Inflammatory macrophage (primary cell): ENCODE measurements at regions not wholly inside any gene's neighbourhood (a gene's known extent, or its start where the extent isn't known, plus 50 kb on each side); places are given as distances from the start of the nearest gene placed in this dataset.
"Not testable (repeated sequence)": the region's sequence is repeated elsewhere in the genome, so short reads cannot be mapped to it uniquely, and the experiment has no call there.

Experiments used
- DNase-seq, 2 donors: peaks; one replicate each; pipeline ENCODE4 v3.0.0-alpha.2; 2020 to 2022

DNA sequence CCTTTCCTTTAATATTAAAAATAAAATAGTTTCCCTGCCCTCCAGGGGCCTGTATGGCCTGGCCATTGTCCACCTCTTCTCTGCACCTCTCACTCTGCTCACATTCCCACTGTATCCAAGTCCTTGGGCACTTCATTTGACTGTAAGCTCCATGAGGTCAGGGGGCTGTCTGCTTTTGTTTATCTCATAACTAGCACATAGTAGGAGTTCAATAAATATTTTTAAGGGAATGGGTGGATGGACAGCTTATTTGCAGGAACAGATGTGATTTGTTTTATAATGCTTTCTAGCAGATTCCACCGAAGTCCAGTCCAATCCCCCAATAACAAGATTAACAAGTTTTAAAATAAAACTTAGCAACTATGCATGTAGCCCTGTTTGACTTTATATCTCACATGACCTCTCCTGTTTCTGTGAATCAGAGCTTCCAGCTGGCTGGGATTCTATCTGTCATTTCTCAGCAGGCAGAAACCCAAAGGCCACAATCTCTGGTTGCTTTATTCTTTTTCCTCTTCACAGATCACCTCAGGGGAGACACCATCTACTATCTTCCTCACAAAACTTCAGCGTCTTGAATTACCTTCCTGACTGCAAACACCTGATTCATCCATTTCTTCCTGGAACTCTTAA, 123.0 kb upstream of the NR2F2 start:
- DNase-seq = no peak

DNA sequence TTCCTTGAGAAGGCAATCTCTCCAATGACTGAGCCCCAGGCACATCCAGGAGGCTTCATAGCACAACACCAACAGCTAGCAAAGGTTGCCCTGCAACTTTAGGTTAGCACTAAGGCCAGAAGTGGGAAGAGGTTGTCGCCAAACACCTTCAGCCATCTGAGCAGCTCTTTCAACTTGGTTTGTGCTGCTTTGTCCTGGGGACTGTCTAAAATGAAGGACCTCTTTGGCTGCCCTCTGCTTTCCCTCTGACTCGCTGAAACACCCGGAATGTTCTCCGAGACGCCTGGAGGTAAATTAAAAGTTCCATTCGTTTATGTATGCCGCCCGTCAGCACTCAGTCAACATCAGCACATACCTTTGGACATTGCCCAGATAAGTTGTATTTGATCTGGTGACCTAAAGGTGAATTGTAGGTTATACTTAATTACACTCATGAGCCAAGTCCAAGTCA, 121.2 kb upstream of the NR2F2 start:
- DNase-seq = no peak

- DNase-seq = no peak
These were observed 117.5 kb upstream of the NR2F2 start for GRCh38 chr15:96213045-96213444.

- no peak for DNase-seq
These were observed 116.6 kb upstream of the NR2F2 start for GRCh38 chr15:96213896-96214295.

- not testable (repeated sequence) for DNase-seq
These were observed 114.0 kb upstream of the NR2F2 start for GRCh38 chr15:96216481-96216880.

GRCh38 chr15:96217983-96218382, 112.5 kb upstream of the NR2F2 start:
- no peak for DNase-seq

DNA sequence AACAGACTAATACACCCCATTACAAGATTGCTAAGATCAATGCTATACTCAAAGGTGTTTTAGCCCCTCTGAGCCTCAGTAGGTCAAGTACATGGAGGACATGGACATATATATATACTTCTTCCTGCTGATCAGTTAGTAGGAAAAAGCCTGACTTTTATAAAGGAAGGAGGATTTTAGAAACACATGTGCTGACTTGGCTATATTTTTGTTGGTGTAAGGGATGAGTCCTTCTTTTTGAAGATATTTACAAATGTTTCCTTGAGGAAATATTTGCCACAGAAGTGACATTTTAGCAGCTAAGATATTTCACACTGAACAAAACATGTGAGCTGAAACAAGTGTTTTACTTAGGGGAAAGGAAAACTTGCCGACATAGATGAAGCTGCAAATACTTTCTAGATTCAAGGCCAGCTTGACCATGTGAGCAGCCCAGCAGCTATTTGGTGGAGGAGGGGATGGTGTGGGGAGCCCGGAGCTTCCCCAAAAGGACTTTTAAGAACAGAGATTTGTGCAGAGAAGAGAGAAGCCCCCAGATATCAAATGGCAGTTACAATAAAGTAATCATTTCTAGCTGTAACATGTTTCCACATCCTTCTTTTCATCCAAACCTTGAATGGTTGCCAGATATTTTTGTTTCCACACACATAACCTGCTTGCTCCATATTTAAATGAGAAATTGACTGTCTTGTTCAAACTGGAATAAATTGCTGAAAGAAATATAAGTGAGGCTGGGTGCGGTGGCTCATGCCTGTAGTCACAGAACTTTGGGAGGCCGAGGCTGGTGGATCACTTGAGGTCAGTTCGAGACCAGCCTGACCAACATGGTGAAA, 111.7 kb upstream of the NR2F2 start:
- DNase-seq = no peak

DNA sequence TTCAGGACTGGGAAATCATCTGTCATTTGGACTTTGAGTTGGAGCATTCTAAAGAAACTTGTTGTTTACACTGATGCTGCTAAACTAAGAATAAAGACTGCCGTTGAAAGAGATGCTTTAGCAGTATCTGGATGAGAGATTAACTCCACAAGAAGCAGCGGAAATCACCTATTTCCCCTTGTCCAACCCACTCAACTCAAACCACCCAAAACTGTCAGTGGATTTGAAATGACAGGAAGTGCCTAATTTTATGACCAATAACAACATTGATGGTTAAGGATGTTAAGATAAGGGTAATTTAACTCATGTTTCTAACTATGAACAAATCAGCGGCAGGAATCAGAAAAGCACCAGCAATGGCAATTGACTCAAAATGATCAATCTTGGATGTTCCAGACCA, 110.8 kb upstream of the NR2F2 start:
- DNase-seq = no peak

GRCh38 chr15:96220657-96221056, 109.8 kb upstream of the NR2F2 start:
- DNase-seq = no peak

GRCh38 chr15:96222981-96223380, 107.5 kb upstream of the NR2F2 start:
- DNase-seq = no peak

GRCh38 chr15:96223939-96224338, 106.6 kb upstream of the NR2F2 start:
- no peak for DNase-seq

GRCh38 chr15:96225642-96226259, 104.7 kb upstream of the NR2F2 start:
- no peak for DNase-seq

DNA sequence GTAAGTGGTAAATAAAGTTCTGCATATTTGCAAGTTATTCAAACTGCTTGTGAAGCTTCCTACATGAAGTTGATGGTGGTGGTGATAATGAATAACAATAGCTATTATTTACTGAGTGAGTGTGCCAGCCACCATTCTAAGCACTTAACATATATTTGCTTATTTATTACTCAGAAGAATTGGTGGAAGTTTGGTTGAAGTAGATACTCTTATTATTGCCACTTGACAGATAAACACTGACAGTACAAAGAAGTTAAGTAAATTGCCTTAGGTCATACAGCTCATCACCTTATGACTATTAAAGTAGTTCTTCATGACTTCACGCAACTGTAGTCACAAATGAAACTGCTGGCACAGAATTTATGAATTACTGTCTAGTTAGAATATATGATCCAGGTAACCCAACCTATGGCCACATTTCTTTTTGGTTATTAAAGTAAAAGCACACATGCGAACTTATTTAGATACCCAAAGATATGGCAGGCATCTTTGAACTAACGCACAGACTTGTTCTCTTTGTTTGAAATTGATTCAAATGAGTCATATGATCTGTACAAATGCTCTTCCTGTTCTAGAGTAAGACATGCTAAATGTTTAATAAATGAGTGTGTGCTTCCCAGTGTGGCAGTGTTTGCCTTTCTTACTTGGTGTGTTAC, 99.8 kb upstream of the NR2F2 start:
- DNase-seq = no peak

- DNase-seq = no peak
These were observed 98.2 kb upstream of the NR2F2 start for GRCh38 chr15:96232335-96232734.

- DNase-seq = no peak
These were observed 96.2 kb upstream of the NR2F2 start for GRCh38 chr15:96234109-96234892.

GRCh38 chr15:96237002-96237401, 93.5 kb upstream of the NR2F2 start:
- no peak for DNase-seq

DNA sequence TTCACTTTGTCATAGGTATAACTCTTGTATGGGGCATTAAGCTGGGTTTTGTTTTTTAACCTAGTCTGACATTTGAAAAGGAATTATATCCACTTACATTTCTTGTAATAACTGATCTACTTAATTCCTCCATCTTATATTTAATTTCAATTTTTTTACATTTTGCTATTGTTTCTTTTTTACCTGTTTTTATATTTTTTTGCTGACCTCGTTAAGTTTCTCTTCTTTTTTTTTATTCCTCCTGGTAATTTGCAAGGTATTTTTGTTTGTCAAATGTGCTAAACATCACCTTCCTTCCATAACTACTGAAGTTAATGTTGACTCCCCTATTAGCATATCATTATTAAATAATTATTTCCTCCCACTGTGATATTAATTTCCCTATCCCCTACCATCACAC, 87.7 kb upstream of the NR2F2 start:
- no peak for DNase-seq

- no peak for DNase-seq
These were observed 86.8 kb upstream of the NR2F2 start for GRCh38 chr15:96243701-96244100.

- no peak for DNase-seq
These were observed 85.2 kb upstream of the NR2F2 start for GRCh38 chr15:96245252-96245651.

GRCh38 chr15:96246057-96246456, 84.4 kb upstream of the NR2F2 start:
- no peak for DNase-seq

- DNase-seq = no peak
These were observed 82.7 kb upstream of the NR2F2 start for GRCh38 chr15:96247621-96248305.

DNA sequence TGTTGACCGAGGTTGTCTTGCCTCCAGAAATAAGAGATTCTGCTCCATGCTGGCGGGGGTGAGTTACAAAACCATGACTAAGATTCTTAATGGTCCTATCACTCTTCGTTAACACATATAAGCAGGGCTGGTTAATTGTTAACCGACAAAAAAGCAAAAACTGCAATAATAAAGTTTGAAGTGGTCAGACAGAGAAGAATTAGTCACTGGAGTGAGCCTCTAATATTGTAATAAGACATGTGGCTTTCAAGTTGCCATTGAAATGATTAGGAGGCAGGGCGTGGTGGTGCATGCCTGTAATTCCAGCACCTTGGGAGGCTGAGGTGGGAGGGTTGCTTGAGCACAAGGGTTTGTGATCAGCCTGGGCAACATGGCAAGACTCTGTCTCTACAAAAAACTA, 78.4 kb upstream of the NR2F2 start:
- DNase-seq = no peak
